ENCODE measurements at regions not wholly inside any gene's neighbourhood (a gene's known extent, or its start where the extent isn't known, plus 50 kb on each side); places are given as distances from the start of the nearest gene placed in this dataset.
A peak's percentile ranks its signal among the peaks of the same experiment; 100 is the strongest.
"Not testable (repeated sequence)": the region's sequence is repeated elsewhere in the genome, so short reads cannot be mapped to it uniquely, and the experiment has no call there.

GRCh38 chr6:3553254-3553653, 96.4 kb upstream of the SLC22A23 start:
- DNase-seq (ENCODE audit: low read depth, low spot score): no peak

- DNase-seq (ENCODE audit: low read depth, low spot score): no peak
Observed at GRCh38 chr6:3551716-3552511, 95.1 kb upstream of the SLC22A23 start.

GRCh38 chr6:3549314-3549940, 92.6 kb upstream of the SLC22A23 start:
- no peak for DNase-seq (ENCODE audit: low read depth, low spot score)

GRCh38 chr6:3546121-3546520, 89.3 kb upstream of the SLC22A23 start:
- DNase-seq (ENCODE audit: low read depth, low spot score): no peak

GRCh38 chr6:3545156-3545555, 88.3 kb upstream of the SLC22A23 start:
- DNase-seq (ENCODE audit: low read depth, low spot score): no peak

GRCh38 chr6:3542032-3542640, 85.3 kb upstream of the SLC22A23 start:
- no peak for DNase-seq (ENCODE audit: low read depth, low spot score)

- peak; percentile 29 for DNase-seq (ENCODE audit: low read depth, low spot score)
Observed at GRCh38 chr6:3541006-3541585, 84.2 kb upstream of the SLC22A23 start.

GRCh38 chr6:3540253-3540820, 83.5 kb upstream of the SLC22A23 start:
- no peak for DNase-seq (ENCODE audit: low read depth, low spot score)

- no peak for DNase-seq (ENCODE audit: low read depth, low spot score)
Observed at GRCh38 chr6:3538536-3538935, 81.7 kb upstream of the SLC22A23 start.

- no peak for DNase-seq (ENCODE audit: low read depth, low spot score)
Observed at GRCh38 chr6:3536901-3537300, 80.1 kb upstream of the SLC22A23 start.

- DNase-seq (ENCODE audit: low read depth, low spot score): no peak
Observed at GRCh38 chr6:3535776-3536435, 79.1 kb upstream of the SLC22A23 start.

- no peak for DNase-seq (ENCODE audit: low read depth, low spot score)
Observed at GRCh38 chr6:3535033-3535775, 78.4 kb upstream of the SLC22A23 start.

- no peak for DNase-seq (ENCODE audit: low read depth, low spot score)
Observed at GRCh38 chr6:3534599-3534998, 77.7 kb upstream of the SLC22A23 start.

- DNase-seq (ENCODE audit: low read depth, low spot score): no peak
Observed at GRCh38 chr6:3533981-3534380, 77.1 kb upstream of the SLC22A23 start.

GRCh38 chr6:3532296-3532916, 75.6 kb upstream of the SLC22A23 start:
- DNase-seq (ENCODE audit: low read depth, low spot score): no peak

- no peak for DNase-seq (ENCODE audit: low read depth, low spot score)
Observed at GRCh38 chr6:3531481-3531880, 74.6 kb upstream of the SLC22A23 start.

- DNase-seq (ENCODE audit: low read depth, low spot score): no peak
Observed at GRCh38 chr6:3530515-3530914, 73.7 kb upstream of the SLC22A23 start.

GRCh38 chr6:3529721-3530120, 72.9 kb upstream of the SLC22A23 start:
- DNase-seq (ENCODE audit: low read depth, low spot score): no peak

GRCh38 chr6:3529232-3529631, 72.4 kb upstream of the SLC22A23 start:
- no peak for DNase-seq (ENCODE audit: low read depth, low spot score)

- DNase-seq (ENCODE audit: low read depth, low spot score): not testable (repeated sequence)
Observed at GRCh38 chr6:3528081-3528671, 71.3 kb upstream of the SLC22A23 start.
